Islet of Langerhans (tissue), 1 donor: ENCODE measurements at regions not wholly inside any gene's neighbourhood (a gene's known extent, or its start where the extent isn't known, plus 50 kb on each side); places are given as distances from the start of the nearest gene placed in this dataset.
"Not testable (repeated sequence)": the region's sequence is repeated elsewhere in the genome, so short reads cannot be mapped to it uniquely, and the experiment has no call there.

Experiments used
- FAIRE-seq: peaks from one replicate; lab custom pipeline; 2011; peaks lifted over from hg19 to GRCh38; lab: Jason Lieb, UNC

DNA sequence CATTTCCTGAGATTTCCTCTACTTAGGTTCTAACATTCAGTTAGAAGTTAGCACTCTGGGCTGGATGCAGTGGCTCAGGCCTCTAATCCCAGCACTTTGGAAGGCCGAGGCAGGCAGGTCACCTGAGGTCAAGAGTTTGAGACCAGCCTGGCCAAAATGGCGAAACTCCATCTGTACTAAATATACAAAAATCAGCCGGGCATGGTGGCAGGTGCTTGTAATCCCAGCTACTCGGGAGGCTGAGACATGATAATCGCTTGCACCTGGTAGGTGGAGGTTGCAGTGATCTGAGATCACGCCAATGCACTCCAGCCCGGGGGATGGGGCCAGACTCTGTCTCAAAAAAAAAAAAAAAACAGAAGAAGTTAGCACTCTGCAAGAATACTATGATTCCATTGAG lies 1430.9 kb downstream of the CDH11 start:
- FAIRE-seq: no peak

DNA sequence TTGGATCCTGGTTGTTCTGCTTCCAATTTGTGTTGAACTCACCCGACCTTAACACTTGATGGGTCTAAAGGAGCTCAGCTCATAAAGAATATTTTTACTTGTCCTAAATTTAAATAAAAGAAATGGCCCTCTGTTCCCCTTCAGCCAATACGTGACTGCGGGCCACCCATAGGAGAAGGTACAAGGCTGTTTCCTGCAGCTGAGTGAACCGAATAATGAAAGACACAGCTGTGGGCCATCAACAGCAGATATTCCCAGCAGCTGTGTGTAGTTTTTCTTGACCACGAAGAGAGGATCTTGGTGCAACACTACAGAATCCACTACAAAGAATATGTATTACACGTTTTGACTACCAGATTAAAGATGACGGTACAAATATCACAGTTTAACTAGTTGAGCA lies 1431.6 kb downstream of the CDH11 start:
- no peak for FAIRE-seq

DNA sequence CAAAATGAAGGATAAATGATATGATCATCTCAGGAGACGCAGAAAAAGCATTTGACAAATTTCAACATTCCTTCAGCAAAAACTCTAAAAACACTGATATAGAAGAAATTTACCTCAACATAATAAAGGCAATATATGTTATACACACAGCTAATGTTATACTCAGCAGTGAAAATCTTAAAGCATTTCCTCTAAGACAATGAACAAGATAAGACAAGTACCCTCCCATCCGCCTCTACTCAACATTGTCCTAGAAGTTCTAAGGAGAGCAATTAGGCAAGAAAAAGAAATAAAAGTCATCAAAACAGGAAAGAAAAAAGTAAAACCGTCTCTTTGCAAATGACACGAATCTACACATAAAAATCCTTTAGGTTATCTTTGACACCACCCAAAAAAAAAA lies 1432.8 kb downstream of the CDH11 start:
- no peak for FAIRE-seq

DNA sequence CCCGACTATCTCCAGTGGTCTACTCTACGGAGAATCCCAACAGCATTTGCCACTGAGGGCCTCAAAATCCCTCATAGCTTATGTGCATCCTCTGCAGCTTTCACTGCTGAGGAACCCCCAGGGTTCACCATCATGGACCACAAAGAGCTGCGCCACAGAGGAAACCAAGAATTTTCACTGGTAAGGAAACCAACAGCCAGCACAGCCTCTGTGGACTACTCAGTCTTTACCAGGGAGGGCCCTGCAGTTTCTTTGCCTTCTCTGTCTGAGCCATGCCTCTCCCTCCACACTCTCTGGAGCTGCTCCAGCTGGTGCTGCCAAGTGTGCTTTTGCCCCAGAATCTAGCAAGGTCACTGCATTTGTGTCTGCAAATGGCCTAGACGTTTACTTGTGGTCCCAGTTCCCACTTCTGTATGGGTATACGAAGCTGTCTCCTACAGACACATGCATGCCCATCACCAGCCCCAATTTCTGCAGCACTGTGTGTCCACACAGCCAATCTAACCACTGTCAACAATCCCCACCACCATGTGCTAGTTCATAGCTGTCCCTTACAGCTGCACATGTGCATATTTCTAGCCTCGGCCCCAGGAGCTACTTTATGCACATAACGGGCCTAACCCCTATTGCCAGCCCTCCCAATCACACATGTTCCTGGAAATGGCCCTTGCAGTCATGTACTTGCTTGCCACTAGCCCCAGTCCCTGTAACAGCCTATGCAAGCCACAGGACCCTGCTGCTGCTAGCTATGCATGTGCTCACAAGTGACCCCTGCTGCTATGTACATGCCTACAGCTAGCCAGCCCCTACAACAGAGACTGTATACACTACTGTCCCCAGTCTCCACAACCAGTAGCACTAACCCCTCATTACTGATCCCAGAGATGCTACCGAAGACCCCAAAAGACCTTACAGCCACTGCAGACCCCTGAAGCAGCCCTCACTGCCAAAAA lies 1437.4 kb downstream of the CDH11 start:
- no peak for FAIRE-seq

DNA sequence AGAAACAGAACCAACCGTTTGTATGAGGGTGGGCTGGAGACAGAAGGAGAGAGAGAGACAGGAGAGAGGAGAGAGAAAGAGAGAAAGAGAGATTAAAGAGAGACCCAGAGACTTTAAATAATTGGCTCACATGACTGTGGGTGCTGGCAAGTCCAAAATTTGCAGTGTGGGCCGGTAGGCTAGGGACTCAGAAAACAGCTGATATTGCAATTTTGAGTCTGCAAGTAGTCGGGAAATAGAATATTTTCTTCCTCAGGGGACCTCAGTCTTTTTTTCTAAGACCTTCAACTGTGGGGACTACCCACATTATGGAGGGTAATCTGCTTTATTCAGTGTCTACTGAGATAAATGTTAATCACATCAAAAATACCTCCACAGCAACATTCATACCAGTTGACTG lies 1439.0 kb downstream of the CDH11 start:
- no peak for FAIRE-seq

DNA sequence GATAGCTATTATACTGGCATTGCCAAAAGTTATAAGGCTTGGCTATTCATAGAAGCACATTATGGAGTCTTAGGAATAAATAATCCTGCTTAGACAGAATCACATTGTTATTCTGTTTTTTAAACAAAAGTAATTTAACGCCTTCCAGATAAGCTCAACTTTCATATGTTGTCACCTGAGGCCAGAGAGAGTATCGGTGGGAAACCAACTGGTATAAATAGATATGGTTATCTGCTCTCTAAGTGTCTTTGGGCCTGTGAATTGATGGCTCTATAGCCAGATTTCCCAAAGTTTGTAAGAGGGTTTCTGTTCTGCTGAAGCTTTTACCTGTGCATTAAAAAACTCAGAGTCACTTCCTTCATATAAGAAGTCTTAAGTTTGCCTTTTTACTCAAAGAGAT lies 1449.4 kb downstream of the CDH11 start:
- no peak for FAIRE-seq

DNA sequence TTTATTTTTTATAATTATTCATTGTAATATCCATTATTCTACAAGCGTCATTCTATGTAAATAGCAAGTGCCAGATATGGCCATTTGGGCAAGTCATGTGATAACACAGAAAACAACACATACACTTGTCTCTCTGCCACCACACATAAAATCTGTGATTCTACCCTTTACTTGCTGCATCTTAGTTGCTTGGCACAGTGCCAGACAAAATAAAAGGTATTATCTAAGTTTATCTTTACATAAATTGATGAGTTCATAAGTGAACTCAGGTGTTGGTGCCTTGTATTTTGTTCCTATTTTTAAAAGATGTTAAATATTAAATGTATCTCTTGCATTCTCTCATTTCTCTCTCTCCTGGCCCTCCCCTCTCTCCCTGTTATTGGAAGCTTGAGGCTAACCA lies 1458.7 kb downstream of the CDH11 start:
- FAIRE-seq: no peak

DNA sequence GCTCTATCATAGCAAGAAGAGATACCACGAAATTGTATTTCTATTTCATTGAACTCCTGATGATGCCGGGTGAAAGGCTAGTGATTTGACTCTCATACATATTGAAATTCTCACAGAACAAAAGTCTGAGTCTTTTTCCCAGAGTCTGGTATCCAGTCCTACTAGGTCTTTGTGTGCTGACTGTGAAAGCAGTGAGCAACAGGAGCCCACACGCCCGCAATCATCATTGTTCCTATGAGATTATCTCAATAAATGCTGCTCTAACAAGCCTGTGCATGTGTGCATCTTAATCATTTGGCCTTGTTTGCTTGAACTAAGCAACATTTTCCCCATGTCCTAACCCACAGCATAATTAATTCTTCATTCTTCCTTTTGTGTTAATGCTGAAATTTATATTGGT lies 1466.0 kb downstream of the CDH11 start:
- FAIRE-seq: no peak

DNA sequence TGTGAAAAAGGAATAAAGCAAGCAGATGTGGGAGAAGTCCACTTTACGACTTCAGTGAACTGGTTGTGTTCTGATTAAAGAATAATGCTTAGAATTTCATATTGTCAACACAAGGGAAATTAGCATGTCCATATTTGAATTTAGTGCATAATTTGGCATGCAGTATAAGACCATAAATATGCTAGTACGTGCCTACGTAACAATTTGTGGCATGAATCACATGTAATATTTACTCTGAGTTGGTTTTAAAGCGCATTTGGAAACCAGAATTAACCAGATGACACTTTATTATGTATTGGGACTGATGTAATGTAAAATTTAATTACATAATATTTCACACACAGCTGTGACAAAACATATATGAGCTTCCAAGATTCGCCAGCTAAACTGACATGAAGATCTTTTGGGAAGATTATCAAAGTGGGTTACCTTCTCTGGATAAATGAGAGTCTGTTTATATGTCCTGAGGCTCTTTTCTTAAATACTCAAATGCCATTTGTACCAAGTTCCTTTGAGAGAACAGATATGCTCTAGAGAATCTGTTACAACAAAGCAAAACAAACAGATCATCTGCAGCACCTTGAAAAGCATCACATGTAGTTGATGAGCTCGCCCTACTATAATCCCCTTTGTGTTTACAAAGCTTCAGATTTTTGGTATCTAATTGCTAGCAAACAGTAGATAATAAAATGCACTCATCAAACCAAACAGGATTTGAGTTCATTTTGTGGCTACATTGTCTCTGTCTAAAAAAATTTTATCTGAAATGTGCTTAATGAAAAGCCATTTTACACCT lies 1468.6 kb downstream of the CDH11 start:
- no peak for FAIRE-seq

DNA sequence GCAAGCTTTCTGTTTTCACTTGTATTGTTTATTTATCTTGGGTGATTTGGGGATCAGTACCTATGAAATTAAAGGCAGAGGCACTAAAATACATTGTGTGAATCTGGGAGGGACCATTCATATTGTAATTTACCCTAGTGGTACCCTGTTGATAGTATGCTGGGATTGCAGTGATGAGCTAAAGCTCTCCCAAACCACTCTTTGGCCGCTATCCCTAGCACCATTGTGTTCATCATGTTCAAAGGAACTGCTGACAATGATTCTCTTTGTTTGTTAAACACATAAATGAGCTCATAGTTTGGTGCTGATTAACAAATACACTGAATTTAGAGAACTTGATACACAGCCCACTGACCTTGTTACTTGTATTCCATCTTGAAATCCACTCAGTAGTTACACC lies 1469.8 kb downstream of the CDH11 start:
- FAIRE-seq: no peak

DNA sequence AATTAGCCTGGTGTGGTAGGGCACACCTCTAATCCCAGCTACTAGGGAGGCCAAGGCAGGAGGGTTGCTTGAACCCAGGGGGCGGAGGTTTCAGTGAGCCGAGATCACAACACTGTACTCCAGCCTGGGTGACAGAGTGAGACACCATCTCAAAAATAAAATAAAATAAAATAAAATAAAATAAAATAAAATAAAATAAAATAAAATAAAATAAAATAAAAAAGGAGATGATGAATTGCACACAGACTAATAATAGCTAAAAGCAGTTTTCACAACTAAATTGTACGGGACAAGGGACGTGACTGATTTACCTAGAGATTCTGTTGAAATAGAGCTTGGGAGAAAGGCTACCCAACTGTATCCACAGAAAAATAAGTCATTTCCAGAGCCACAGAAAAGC lies 1471.3 kb downstream of the CDH11 start:
- FAIRE-seq: no peak

DNA sequence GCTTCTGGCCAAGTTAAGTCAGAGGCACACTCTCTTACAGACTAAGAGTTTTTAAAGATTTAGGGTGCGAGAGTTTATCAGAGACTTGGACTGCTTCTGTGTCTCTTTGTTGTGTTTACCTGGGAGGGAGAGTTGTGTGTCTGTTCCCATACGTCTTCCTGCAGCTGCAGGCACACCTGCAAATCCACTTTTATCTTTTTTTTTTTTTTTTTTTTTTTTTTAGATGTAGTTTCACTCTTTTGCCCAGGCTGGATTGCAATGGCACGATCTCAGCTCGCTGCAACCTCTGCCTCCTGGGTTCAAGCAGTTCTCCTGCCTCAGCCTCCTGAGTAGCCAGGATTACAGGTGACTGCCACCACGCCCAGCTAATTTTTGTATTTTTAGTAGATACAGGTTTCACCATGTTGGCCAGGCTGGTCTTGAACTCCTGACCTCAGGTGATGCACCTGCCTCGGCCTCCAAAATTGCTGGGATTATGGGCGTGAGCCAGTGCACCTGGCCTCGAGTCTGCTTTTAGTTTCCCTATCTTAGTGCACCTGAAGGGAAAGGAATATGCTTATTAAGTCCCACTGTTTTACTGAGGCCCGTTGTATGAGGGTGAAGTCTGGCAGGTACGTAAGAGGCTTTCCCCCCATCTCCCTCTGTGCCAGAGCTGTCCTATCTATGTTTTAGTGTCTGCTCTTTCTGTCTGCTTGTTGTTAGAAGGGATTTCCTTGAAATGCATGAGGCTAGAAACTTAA lies 1488.0 kb downstream of the CDH11 start:
- not testable (repeated sequence) for FAIRE-seq

DNA sequence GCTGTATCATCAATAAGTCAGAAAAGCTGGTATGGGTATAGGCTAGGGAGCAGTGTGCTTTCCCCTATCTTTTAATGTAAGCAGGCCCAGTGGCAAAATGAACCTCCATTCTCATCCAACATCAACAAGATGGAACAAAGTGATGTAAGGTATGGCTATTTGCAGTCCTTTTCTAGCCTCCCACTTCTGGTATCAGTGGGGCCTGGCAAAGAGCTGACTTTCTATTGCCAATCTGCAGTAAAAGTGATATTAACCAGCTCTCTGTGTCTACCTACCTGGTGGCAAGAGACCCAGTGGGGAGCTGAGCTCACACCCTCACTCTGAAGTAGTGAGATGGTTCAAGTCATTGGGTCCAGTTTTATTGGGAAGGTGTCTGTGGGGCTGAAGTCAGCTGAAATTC lies 1492.6 kb downstream of the CDH11 start:
- FAIRE-seq: no peak

DNA sequence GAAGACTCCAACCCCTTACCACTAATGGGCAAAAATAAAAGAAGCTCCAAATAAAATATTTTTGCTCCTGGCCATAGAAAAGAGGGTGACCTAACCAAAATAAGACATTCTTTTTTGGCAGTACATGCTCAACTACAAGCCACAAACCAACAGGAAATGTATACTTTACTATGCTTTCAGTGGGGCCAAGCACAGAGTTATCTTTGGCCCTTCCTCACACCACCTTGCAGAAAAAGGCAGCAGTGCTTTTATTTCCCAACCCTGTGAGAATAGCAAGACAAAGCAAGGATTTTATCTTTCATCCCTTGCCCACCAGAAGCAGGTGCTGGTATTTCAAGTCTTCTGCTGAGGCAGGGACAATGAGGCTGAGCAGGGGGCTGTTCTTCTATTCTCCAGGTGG lies 1493.1 kb downstream of the CDH11 start:
- FAIRE-seq: no peak

DNA sequence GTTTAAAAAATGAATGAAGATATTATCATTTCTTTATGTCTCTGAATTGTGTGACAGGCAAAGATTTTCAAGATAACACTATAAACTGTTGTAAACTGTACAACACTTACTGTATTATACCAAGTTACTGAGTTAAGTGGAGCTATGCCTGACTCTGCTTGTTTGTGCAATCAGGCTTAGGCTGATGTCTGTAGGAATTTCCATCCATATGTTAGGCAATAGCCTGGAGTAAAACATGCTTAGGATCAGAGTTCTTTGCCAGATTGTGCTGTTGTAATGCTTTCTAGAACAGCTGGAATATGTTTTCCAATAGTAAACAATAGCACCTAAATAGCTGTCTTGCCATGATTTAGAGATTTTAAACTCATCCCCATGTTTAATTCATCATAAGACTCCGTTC lies 1496.7 kb downstream of the CDH11 start:
- FAIRE-seq: no peak

DNA sequence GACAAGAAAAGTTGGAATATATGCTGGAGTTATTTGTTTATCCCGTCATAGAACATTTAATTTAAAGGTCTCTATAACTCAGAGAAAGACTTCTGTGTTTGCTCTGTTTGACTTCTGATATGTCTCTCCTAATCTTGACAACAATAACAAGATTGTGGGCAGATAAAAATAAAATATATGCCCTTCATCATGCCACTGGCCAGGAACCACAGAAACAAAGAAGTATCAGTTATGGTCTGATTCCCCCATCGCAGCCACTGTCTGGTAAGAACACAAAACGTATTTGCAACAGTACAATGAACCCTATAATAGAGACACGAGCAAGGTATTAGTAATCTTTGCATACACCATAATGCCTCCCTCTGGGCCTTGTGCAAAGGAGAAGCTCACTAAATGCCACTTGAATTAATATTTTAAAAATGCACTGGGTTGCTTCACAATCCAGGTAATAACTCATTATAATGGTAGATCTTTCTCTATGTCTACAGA lies 1498.3 kb downstream of the CDH11 start:
- no peak for FAIRE-seq

DNA sequence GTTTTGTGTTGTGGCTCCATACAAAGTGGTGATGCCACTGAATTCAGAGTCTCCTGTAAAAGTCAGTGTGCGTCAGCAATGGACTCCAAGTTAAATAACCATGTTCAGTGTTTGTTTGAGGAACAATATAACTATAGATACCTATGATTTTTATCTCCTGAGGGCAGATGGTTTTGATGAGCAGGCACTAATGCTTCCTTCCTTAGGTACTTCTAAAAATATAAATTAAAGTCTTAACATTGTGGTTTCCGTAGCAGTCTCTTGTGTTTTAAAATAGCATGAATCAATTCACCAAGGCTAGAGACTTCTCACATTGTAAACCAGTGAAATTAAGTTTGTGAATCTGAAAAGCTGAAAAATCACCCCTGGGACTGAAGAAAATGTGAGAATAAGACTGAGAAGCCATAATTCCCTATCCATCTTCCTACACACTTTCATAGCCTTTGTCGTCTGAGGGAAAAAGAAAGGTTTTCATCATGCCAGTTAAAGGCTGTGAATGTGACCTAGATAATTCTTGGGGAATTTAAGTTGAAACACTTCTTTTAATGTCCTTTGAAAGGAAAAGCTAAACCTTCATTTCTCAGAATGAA lies 1502.9 kb downstream of the CDH11 start:
- no peak for FAIRE-seq

DNA sequence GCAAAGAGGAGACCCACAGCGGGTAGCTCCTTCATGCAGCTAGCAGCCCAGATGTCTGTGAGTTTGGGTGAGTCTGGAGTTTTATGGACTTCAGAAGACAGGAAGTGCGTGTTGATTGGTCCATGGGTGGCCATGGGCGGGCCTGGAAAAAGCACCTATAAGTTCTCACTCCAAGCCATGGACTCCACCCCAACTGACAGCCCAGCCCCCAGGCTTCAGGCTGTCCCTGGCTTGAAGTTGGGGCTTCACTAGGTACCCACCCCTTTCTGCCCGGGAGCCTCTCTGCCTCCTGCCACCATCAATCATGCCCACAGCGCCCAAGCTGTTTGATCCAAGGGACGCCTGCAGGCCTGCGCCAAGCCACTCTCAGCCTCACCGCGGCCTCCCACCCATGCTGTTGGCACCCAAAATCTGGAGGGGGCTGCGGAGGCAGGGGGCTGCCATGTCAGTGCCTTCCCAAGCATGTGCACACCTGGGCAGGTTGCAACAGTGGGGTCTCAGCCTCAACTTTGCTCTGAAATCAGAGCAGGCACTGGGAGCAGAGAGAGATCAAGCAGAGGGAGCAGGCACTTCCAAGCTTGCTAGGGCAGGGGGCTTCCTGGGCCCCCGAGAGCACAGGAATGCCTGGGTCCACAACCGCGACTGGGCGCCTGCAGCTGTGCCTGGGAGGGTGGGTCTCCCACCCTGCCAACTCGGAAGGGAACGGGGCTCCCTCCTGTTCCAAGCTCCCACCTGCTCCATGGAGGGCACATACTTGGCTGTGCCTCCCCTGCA lies 1503.7 kb downstream of the CDH11 start:
- no peak for FAIRE-seq

DNA sequence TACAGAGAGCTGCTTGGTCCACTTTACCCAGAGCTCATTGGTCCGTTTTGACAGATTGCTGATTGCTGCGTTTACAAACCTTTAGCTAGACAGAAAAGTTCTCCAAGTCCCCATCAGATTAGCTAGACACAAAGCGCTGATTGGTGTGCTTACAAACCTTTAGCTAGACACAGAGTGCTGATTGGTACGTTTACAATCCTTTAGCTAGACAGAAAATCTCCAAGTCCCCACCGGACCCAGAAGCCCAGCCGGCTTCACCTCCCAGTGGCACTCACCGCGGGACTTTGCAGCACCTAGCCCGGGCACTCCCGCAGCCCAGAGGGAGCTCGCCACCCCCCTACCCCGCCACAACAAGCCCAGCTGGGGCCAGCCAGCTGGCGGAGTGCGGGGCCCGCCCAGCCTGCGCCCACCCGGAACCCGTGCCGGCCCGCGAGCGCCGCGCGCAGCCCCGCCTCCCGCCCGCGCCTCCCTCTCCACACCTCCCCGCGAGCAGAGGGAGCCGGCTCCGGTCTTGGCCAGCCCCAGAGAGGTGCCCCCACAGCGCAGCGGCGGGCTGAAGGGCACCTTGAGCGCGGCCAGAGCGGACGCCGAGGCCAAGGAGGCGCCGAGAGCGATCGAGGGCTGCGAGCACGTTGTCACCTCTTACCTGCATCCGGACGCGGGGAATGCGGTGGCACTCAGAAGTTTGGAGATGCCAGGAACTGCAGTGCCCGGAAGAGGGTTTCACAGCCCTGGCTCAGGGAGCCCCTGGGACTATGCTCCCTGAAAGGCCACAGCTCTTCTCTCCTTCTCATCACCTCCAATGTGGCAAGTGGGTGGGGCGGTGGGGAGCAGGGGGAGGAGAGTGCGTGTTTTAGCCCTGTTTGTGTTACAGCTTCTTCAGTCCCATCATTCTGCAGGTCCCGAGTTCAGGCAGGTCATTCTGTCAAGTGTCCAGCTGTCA lies 1504.5 kb downstream of the CDH11 start:
- FAIRE-seq: no peak

DNA sequence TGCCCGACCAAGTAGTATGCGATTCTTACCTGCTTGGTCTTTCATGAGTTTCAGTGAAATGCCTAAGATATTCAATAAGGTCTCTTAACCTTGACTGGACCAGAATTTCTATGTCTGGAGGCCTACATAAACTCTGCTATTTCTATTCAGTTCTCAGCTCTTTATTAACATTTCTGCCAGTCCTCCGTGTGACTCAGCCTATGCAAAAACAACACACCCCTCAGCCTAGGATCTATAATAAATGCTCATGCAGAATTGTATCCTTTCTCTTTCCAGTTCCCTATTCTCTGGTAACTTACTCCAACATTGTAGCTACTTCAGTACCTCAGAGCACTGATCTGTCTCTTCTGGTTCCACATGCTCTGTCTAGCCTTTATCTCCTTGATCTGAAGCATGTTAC lies 1507.4 kb downstream of the CDH11 start:
- no peak for FAIRE-seq
